ENCODE measurements at regions not wholly inside any gene's neighbourhood (a gene's known extent, or its start where the extent isn't known, plus 50 kb on each side); places are given as distances from the start of the nearest gene placed in this dataset.

- Histone ChIP-seq H3K4me3 (replicated peaks; ENCODE audit: insufficient read depth, low read length) (no peak overlapping the region), H3K27me3 (ENCODE audit: insufficient read depth, poor library complexity, severe bottlenecking) (peaks cover 5% of the 10 kb centered on the region), H3K27ac (replicated peaks) (no peak overlapping the region)
- TF ChIP-seq, protein P1, sequence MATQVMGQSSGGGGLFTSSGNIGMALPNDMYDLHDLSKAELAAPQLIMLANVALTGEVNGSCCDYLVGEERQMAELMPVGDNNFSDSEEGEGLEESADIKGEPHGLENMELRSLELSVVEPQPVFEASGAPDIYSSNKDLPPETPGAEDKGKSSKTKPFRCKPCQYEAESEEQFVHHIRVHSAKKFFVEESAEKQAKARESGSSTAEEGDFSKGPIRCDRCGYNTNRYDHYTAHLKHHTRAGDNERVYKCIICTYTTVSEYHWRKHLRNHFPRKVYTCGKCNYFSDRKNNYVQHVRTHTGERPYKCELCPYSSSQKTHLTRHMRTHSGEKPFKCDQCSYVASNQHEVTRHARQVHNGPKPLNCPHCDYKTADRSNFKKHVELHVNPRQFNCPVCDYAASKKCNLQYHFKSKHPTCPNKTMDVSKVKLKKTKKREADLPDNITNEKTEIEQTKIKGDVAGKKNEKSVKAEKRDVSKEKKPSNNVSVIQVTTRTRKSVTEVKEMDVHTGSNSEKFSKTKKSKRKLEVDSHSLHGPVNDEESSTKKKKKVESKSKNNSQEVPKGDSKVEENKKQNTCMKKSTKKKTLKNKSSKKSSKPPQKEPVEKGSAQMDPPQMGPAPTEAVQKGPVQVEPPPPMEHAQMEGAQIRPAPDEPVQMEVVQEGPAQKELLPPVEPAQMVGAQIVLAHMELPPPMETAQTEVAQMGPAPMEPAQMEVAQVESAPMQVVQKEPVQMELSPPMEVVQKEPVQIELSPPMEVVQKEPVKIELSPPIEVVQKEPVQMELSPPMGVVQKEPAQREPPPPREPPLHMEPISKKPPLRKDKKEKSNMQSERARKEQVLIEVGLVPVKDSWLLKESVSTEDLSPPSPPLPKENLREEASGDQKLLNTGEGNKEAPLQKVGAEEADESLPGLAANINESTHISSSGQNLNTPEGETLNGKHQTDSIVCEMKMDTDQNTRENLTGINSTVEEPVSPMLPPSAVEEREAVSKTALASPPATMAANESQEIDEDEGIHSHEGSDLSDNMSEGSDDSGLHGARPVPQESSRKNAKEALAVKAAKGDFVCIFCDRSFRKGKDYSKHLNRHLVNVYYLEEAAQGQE (IDR thresholded peaks at IDR 0.05; ENCODE audit: insufficient replicate concordance, low read depth): no peak
- TF ChIP-seq POLR2AphosphoS5 (IDR thresholded peaks at IDR 0.05; ENCODE audit: low read depth) (no peak), GABPA (IDR thresholded peaks at IDR 0.05; ENCODE audit: low read depth) (no peak), CTCF (IDR thresholded peaks at IDR 0.05; ENCODE audit: insufficient read depth, low read length) (no peak), SPI1 (IDR thresholded peaks at IDR 0.05; ENCODE audit: borderline replicate concordance, low read depth) (no peak)
- no peak for DNase-seq (ENCODE audit: low read depth in 1 of 2, low spot score in 1 of 2)
Measured at GRCh38 chr2:180716186-180717180, 263.9 kb upstream of the UBE2E3 start.

- Histone ChIP-seq H3K27me3 (ENCODE audit: insufficient read depth, poor library complexity, severe bottlenecking) (peaks cover 5% of the 10 kb centered on the region), H3K4me3 (replicated peaks; ENCODE audit: insufficient read depth, low read length) (no peak overlapping the region), H3K27ac (replicated peaks) (no peak overlapping the region)
Measured at GRCh38 chr2:180715044-180715443, 265.4 kb upstream of the UBE2E3 start.

More at GRCh38 chr2:180715044-180715443, 265.4 kb upstream of the UBE2E3 start:
- TF ChIP-seq POLR2AphosphoS5 (IDR thresholded peaks at IDR 0.05; ENCODE audit: low read depth) (no peak), SPI1 (IDR thresholded peaks at IDR 0.05; ENCODE audit: borderline replicate concordance, low read depth) (no peak), CTCF (IDR thresholded peaks at IDR 0.05; ENCODE audit: insufficient read depth, low read length) (no peak), GABPA (IDR thresholded peaks at IDR 0.05; ENCODE audit: low read depth) (no peak)
- TF ChIP-seq, protein P1 (IDR thresholded peaks at IDR 0.05; ENCODE audit: insufficient replicate concordance, low read depth): no peak
- DNase-seq (ENCODE audit: low read depth in 1 of 2, low spot score in 1 of 2): no peak
